ENCODE measurements at regions not wholly inside any gene's neighbourhood (a gene's known extent, or its start where the extent isn't known, plus 50 kb on each side); places are given as distances from the start of the nearest gene placed in this dataset.

DNA sequence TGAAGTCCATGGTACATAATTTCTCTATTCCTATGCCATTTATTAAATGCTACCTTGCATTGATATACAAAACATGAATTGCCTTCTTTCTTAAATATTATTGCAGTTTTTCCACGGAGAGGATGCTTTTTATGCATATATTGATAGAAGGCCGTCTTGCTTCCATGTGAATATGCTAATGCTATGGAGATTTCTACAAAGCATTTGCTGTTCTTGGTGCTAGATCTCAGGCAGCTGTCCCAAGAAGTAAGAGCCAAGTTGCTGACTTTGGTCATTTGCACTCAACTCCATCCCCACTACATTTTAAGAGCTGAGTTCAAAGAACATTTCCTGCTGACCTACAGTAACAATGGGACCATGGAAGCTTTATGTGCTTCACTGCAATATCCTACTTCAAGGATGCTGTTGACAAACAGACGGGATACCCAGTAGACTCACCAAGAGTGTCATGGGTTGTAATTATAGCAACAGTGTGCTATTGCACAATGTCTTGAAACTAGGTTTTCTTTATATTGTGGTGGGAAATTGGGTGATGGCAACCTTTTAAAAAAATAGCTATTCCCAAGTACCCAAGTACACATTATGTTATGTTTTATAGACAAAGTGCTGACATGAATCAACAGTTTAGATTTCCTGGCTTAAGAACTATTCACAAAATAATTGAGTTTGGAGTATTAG lies 1172.4 kb upstream of the PIK3C3 start:
- no peak overlapping the region for H2AFZ ChIP-seq (ENCODE audit: low read length)
- no peak overlapping the region for H3K9ac ChIP-seq (ENCODE audit: low read length)
- no peaks in the 10 kb centered on the region for H3K4me1 ChIP-seq (ENCODE audit: insufficient read depth, low read length, severe bottlenecking)
- H3K27ac ChIP-seq (ENCODE audit: low read depth, low read length, poor library complexity, severe bottlenecking) = no peak overlapping the region
- H3K36me3 ChIP-seq (ENCODE audit: insufficient read depth, low read length) = no peaks in the 10 kb centered on the region
- TF ChIP-seq, protein P1, sequence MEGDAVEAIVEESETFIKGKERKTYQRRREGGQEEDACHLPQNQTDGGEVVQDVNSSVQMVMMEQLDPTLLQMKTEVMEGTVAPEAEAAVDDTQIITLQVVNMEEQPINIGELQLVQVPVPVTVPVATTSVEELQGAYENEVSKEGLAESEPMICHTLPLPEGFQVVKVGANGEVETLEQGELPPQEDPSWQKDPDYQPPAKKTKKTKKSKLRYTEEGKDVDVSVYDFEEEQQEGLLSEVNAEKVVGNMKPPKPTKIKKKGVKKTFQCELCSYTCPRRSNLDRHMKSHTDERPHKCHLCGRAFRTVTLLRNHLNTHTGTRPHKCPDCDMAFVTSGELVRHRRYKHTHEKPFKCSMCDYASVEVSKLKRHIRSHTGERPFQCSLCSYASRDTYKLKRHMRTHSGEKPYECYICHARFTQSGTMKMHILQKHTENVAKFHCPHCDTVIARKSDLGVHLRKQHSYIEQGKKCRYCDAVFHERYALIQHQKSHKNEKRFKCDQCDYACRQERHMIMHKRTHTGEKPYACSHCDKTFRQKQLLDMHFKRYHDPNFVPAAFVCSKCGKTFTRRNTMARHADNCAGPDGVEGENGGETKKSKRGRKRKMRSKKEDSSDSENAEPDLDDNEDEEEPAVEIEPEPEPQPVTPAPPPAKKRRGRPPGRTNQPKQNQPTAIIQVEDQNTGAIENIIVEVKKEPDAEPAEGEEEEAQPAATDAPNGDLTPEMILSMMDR (IDR thresholded peaks at IDR 0.05; ENCODE audit: low read length) = no peak
- no peak for TF ChIP-seq EZH2 (IDR thresholded peaks at IDR 0.05; ENCODE audit: borderline replicate concordance, low read length)
- H3K9me3 ChIP-seq (ENCODE audit: low read length) = no peaks in the 10 kb centered on the region
- H4K20me1 ChIP-seq (ENCODE audit: insufficient read depth, low read length) = no peaks in the 10 kb centered on the region
- H3K4me3 ChIP-seq (ENCODE audit: low read depth, low read length, poor library complexity, severe bottlenecking) = no peak overlapping the region
- H3K79me2 ChIP-seq (ENCODE audit: insufficient read depth, low read length) = no peaks in the 10 kb centered on the region
- no peaks in the 10 kb centered on the region for H3F3A ChIP-seq (ENCODE audit: insufficient read depth, low read length)
- H3K27me3 ChIP-seq (ENCODE audit: insufficient read depth, low read length) = no peaks in the 10 kb centered on the region
- H3K9me2 ChIP-seq (ENCODE audit: low read depth, low read length) = no peaks in the 10 kb centered on the region
- H3K4me2 ChIP-seq (ENCODE audit: low read length) = no peak overlapping the region

GRCh38 chr18:40769786-40770185 lies 1185.2 kb upstream of the PIK3C3 start:
- no peaks in the 10 kb centered on the region for H3K9me2 ChIP-seq (ENCODE audit: low read depth, low read length)
- H3K27ac ChIP-seq (ENCODE audit: low read depth, low read length, poor library complexity, severe bottlenecking) = no peak overlapping the region
- H3K4me3 ChIP-seq (ENCODE audit: low read depth, low read length, poor library complexity, severe bottlenecking) = no peak overlapping the region
- H3K27me3 ChIP-seq (ENCODE audit: insufficient read depth, low read length) = no peaks in the 10 kb centered on the region
- H3K9ac ChIP-seq (ENCODE audit: low read length) = no peak overlapping the region
- TF ChIP-seq, protein P1 (IDR thresholded peaks at IDR 0.05; ENCODE audit: low read length) = no peak
- TF ChIP-seq EZH2 (IDR thresholded peaks at IDR 0.05; ENCODE audit: borderline replicate concordance, low read length) = no peak
- H3F3A ChIP-seq (ENCODE audit: insufficient read depth, low read length) = no peaks in the 10 kb centered on the region
- no peaks in the 10 kb centered on the region for H3K36me3 ChIP-seq (ENCODE audit: insufficient read depth, low read length)
- H3K9me3 ChIP-seq (ENCODE audit: low read length) = no peaks in the 10 kb centered on the region
- no peak overlapping the region for H3K4me2 ChIP-seq (ENCODE audit: low read length)
- H3K4me1 ChIP-seq (ENCODE audit: insufficient read depth, low read length, severe bottlenecking) = no peaks in the 10 kb centered on the region
- H2AFZ ChIP-seq (ENCODE audit: low read length) = no peak overlapping the region
- H3K79me2 ChIP-seq (ENCODE audit: insufficient read depth, low read length) = no peaks in the 10 kb centered on the region
- no peaks in the 10 kb centered on the region for H4K20me1 ChIP-seq (ENCODE audit: insufficient read depth, low read length)

GRCh38 chr18:40760251-40760650 lies 1194.8 kb upstream of the PIK3C3 start:
- Histone ChIP-seq H4K20me1 (ENCODE audit: insufficient read depth, low read length) (no peaks in the 10 kb centered on the region), H3K36me3 (ENCODE audit: insufficient read depth, low read length) (no peaks in the 10 kb centered on the region), H3K4me3 (ENCODE audit: low read depth, low read length, poor library complexity, severe bottlenecking) (no peak overlapping the region), H3F3A (ENCODE audit: insufficient read depth, low read length) (no peaks in the 10 kb centered on the region), H3K9ac (ENCODE audit: low read length) (no peak overlapping the region), H3K4me2 (ENCODE audit: low read length) (no peak overlapping the region), H2AFZ (ENCODE audit: low read length) (no peak overlapping the region), H3K9me2 (ENCODE audit: low read depth, low read length) (no peaks in the 10 kb centered on the region), H3K79me2 (ENCODE audit: insufficient read depth, low read length) (no peaks in the 10 kb centered on the region), H3K9me3 (ENCODE audit: low read length) (no peaks in the 10 kb centered on the region), H3K27ac (ENCODE audit: low read depth, low read length, poor library complexity, severe bottlenecking) (no peak overlapping the region), H3K4me1 (ENCODE audit: insufficient read depth, low read length, severe bottlenecking) (no peaks in the 10 kb centered on the region), H3K27me3 (ENCODE audit: insufficient read depth, low read length) (no peaks in the 10 kb centered on the region)
- TF ChIP-seq, protein P1 (IDR thresholded peaks at IDR 0.05; ENCODE audit: low read length) = no peak
- no peak for TF ChIP-seq EZH2 (IDR thresholded peaks at IDR 0.05; ENCODE audit: borderline replicate concordance, low read length)
